Natural killer cell (primary cell): ENCODE measurements at regions not wholly inside any gene's neighbourhood (a gene's known extent, or its start where the extent isn't known, plus 50 kb on each side); places are given as distances from the start of the nearest gene placed in this dataset.

Experiments used
- ATAC-seq, 3 donors: fragments of 150-1000 bp in 2 of 3; fragments of 200-7000 bp in 1 of 3; cut with Tn5 transposase; 1 replicate in 1 of 3; 2 replicates in 2 of 3; pipeline ENCODE4 v1.10.0; 2021; ENCODE audit warnings: mild to moderate bottlenecking in 2 of 3, moderate library complexity in 2 of 3
- DNase-seq, 2 donors: peaks; one replicate each; pipeline versions ENCODE4 v3.0.0 to v3.0.0-alpha.2; 2013 to 2021; ENCODE audit warnings: mixed read lengths in 1 of 2
- H3K27ac ChIP-seq: one replicate; pipeline ENCODE4 v1.5.1; 2013; ENCODE audit warnings: mild to moderate bottlenecking, low read length
- H3K27me3 ChIP-seq: one replicate; pipeline ENCODE4 v1.6.1; 2013; ENCODE audit warnings: low read length; ENCODE audit not compliant: control insufficient read depth, insufficient read depth
- H3K36me3 ChIP-seq: one replicate; pipeline ENCODE4 v1.6.1; 2013; ENCODE audit warnings: low read length; ENCODE audit not compliant: control insufficient read depth, insufficient read depth
- H3K4me1 ChIP-seq: one replicate; pipeline ENCODE4 v1.6.1; 2013; ENCODE audit warnings: low read length; ENCODE audit not compliant: control insufficient read depth, insufficient read depth
- H3K4me3 ChIP-seq: one replicate; pipeline ENCODE4 v1.5.1; 2013; ENCODE audit warnings: low read length
- H3K9me3 ChIP-seq: one replicate; pipeline ENCODE4 v1.6.1; 2013; ENCODE audit warnings: low read length; ENCODE audit not compliant: control insufficient read depth, insufficient read depth
- H3K27ac Mint-ChIP-seq, 2 donors: one replicate each; pipeline ENCODE4 v1.8.0; 2022; ENCODE audit warnings: mild to moderate bottlenecking in 2 of 2, mixed read lengths in 2 of 2, moderate library complexity in 1 of 2
- H3K27me3 Mint-ChIP-seq, 2 donors: one replicate each; pipeline ENCODE4 v1.8.0; 2022; ENCODE audit warnings: low read depth in 2 of 2, mixed read lengths in 2 of 2
- H3K36me3 Mint-ChIP-seq: one replicate; pipeline ENCODE4 v1.8.0; 2022; ENCODE audit warnings: mixed read lengths
- H3K4me1 Mint-ChIP-seq, 2 donors: one replicate each; pipeline ENCODE4 v1.8.0; 2022; ENCODE audit warnings: mixed read lengths in 2 of 2
- H3K4me3 Mint-ChIP-seq: one replicate; pipeline ENCODE4 v1.8.0; 2022; ENCODE audit warnings: mild to moderate bottlenecking, moderate library complexity, mixed read lengths
- H3K9me3 Mint-ChIP-seq, 2 donors: one replicate each; pipeline ENCODE4 v1.8.0; 2022; ENCODE audit warnings: mixed read lengths in 2 of 2
- WGBS: methylation state at CpG from one replicate; pipeline ENCODE4 v1.1.7; 2013; ENCODE audit warnings: missing lambda C conversion rate; ENCODE audit not compliant: insufficient coverage; 5-methylcytosine and 5-hydroxymethylcytosine counted together
- intact Hi-C: fragments of 100-400 bp; cut with micrococcal nuclease; formaldehyde crosslinking; loops from one replicate; pipeline ENCODE4 v1.14.2; 2022
- TF ChIP-seq, protein P1 (sequence below): fragments of 200-600 bp; IDR thresholded peaks from one replicate; pipeline ENCODE4 v1.8.0; 2022; ENCODE audit warnings: antibody characterized with exemption

GRCh38 chrX:30971774-30972603 is 82.9 kb upstream of the TAB3 start:
- peak in 1 of 2 donors; percentile 39 for DNase-seq
- TF ChIP-seq, protein P1, sequence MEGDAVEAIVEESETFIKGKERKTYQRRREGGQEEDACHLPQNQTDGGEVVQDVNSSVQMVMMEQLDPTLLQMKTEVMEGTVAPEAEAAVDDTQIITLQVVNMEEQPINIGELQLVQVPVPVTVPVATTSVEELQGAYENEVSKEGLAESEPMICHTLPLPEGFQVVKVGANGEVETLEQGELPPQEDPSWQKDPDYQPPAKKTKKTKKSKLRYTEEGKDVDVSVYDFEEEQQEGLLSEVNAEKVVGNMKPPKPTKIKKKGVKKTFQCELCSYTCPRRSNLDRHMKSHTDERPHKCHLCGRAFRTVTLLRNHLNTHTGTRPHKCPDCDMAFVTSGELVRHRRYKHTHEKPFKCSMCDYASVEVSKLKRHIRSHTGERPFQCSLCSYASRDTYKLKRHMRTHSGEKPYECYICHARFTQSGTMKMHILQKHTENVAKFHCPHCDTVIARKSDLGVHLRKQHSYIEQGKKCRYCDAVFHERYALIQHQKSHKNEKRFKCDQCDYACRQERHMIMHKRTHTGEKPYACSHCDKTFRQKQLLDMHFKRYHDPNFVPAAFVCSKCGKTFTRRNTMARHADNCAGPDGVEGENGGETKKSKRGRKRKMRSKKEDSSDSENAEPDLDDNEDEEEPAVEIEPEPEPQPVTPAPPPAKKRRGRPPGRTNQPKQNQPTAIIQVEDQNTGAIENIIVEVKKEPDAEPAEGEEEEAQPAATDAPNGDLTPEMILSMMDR, result peak; percentile 57
- intact Hi-C loops, result no loop called here
- Histone ChIP-seq H3K36me3 (no peaks in the 10 kb centered on the region), H3K27me3 (no peaks in the 10 kb centered on the region), H3K9me3 (no peaks in the 10 kb centered on the region), H3K4me1 (no peaks in the 10 kb centered on the region), H3K4me3 (no peak overlapping the region), H3K27ac (no peak overlapping the region)
- Mint-ChIP-seq H3K27ac (peak overlapping the region in 1 of 2 donors; percentile 12), H3K4me3 (peak overlapping the region; percentile 76), H3K36me3 (no peaks in the 10 kb centered on the region), H3K9me3 (no peaks in the 10 kb centered on the region), H3K4me1 (peaks cover 7 to 8% of the 10 kb centered on the region in 2 donors), H3K27me3 (peaks cover 0 to 2% of the 10 kb centered on the region in 2 donors)
- WGBS, result 4% methylated on average over 6 of the region's 10 CpGs
- peak in 2 of 3 donors; percentile 63 to 81 for ATAC-seq

DNA sequence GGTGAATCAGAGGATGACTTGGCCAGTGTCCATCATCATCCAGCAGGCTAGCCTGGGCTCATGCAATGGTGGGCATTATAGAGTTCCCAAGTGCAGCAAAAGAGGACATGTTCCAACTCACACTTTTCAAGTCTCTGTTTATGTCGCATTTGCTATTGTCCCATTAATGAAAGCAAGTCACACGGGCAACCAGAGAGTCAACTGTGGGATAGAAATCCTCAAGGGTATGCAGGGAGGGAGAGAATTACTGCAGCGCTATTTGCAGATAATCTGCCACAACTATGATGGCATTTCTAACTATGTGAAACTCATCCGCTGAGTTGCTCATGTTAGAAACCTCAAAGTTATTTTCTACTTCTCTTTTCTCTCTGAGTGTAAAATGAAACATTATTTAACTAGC is 78.5 kb upstream of the TAB3 start:
- no peak for ATAC-seq
- Mint-ChIP-seq H3K9me3 (no peaks in the 10 kb centered on the region), H3K4me1 (peaks cover 7 to 8% of the 10 kb centered on the region in 2 donors), H3K27ac (no peak overlapping the region), H3K27me3 (peaks cover 0 to 5% of the 10 kb centered on the region in 2 donors), H3K4me3 (no peak overlapping the region), H3K36me3 (no peaks in the 10 kb centered on the region)
- no peaks in the 10 kb centered on the region for H3K4me1 ChIP-seq
- no peak overlapping the region for H3K27ac ChIP-seq
- WGBS, result 100% methylated on average over 1 of the region's 4 CpGs
- intact Hi-C loops, result no loop called here
- no peaks in the 10 kb centered on the region for H3K9me3 ChIP-seq
- no peaks in the 10 kb centered on the region for H3K27me3 ChIP-seq
- H3K4me3 ChIP-seq, result no peak overlapping the region
- no peaks in the 10 kb centered on the region for H3K36me3 ChIP-seq
- DNase-seq, result no peak
- TF ChIP-seq, protein P1, result no peak

- no peaks in the 10 kb centered on the region for H3K9me3 Mint-ChIP-seq
- no peak overlapping the region for H3K27ac Mint-ChIP-seq
- Histone ChIP-seq H3K9me3 (no peaks in the 10 kb centered on the region), H3K27me3 (no peaks in the 10 kb centered on the region), H3K36me3 (no peaks in the 10 kb centered on the region), H3K4me1 (no peaks in the 10 kb centered on the region), H3K27ac (no peak overlapping the region), H3K4me3 (no peak overlapping the region)
- ATAC-seq (no peak), DNase-seq (no peak)
- H3K27me3 Mint-ChIP-seq, result peaks cover 0 to 5% of the 10 kb centered on the region in 2 donors
- no CpG with 5 or more reads among the region's 5 CpGs for WGBS
- H3K4me3 Mint-ChIP-seq, result no peak overlapping the region
- H3K4me1 Mint-ChIP-seq, result no peaks in the 10 kb centered on the region
- no peaks in the 10 kb centered on the region for H3K36me3 Mint-ChIP-seq
- TF ChIP-seq, protein P1, result no peak
- intact Hi-C loops, result no loop called here
These were observed 76.7 kb upstream of the TAB3 start for GRCh38 chrX:30965767-30966166.
